GM20000 (cell line): ENCODE measurements at regions not wholly inside any gene's neighbourhood (a gene's known extent, or its start where the extent isn't known, plus 50 kb on each side); places are given as distances from the start of the nearest gene placed in this dataset.
"Not testable (repeated sequence)": the region's sequence is repeated elsewhere in the genome, so short reads cannot be mapped to it uniquely, and the experiment has no call there.

Experiments used
- DNase-seq: peaks from one replicate; pipeline ENCODE4 v3.0.0; 2012; ENCODE audit warnings: low spot score
- TF ChIP-seq, protein P1 (sequence below): IDR thresholded peaks from 2 replicates; pipeline ENCODE4 v1.5.1; 2012; ENCODE audit warnings: mild to moderate bottlenecking, control low read depth; ENCODE audit errors: extremely low read depth, missing control alignments

DNA sequence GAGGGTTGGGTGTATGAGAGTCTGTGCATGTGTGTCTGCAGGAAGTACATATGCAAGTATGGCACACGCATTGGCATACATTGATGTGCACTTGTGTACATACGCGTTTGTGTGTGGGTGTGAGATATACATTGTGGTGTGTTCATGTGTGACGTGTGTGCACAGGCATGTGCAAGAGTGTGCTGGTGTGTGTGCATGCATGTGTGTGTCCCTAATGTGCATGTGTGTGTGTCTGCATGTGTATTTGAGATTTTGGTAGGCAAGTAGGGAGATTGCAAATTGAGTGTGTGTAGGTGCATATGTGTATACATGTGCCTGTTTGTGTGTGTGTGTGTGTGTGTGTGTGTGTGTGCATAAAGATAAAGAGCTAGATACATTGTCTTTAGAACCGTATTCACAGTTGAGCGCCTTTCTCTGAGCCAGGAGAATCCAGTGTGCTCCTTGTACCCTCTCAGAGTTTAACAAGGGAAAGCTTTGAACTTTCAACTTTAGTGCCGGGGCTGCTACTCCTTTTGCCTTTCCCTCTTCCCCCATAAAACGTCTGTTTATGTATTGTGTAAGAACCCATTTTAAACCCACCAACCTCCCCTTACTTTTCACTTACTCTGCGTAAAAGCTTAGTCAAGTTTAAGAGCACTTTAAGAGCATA, 152.4 kb upstream of the CHL1 start:
- no peak for DNase-seq
- TF ChIP-seq, protein P1, sequence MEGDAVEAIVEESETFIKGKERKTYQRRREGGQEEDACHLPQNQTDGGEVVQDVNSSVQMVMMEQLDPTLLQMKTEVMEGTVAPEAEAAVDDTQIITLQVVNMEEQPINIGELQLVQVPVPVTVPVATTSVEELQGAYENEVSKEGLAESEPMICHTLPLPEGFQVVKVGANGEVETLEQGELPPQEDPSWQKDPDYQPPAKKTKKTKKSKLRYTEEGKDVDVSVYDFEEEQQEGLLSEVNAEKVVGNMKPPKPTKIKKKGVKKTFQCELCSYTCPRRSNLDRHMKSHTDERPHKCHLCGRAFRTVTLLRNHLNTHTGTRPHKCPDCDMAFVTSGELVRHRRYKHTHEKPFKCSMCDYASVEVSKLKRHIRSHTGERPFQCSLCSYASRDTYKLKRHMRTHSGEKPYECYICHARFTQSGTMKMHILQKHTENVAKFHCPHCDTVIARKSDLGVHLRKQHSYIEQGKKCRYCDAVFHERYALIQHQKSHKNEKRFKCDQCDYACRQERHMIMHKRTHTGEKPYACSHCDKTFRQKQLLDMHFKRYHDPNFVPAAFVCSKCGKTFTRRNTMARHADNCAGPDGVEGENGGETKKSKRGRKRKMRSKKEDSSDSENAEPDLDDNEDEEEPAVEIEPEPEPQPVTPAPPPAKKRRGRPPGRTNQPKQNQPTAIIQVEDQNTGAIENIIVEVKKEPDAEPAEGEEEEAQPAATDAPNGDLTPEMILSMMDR, result no peak

DNA sequence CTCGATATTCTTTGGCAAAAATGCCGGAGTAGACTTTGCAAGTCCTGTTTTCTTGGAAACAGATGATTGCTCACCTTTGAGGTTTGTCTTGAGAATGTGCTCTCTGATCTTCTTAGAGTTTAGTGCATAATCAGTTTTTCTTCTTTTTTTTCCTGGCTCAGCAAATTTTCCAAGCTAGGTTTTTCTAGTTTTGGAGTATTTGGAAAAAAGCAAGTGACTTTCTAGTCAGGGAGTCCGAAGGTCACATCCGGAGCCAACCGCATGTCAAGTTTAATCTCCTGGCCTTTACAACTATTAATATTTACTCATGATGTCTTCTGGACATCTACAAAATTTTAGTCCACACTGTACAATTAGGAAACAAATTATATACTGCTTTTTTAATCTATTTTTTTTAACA, 151.6 kb upstream of the CHL1 start:
- DNase-seq, result not testable (repeated sequence)

DNA sequence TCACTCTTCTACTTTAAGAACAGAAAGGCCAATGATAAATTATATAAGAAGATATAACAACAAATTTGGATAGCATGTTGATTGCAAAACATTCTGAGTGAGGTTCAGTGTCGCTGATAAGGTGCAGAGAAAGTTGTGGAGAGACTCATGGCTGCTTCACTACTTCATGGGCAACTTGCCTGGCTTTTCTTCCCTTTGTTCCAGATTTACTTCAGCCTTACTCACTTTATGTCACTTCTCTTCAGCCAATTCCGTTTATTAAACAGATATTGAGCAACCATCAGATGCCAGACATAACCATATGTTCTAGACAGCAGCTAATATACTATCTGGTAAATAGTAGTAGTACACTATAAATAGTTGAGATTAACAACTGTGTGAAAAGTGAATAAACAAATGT, 150.0 kb upstream of the CHL1 start:
- DNase-seq, result no peak
- TF ChIP-seq, protein P1, result no peak

DNA sequence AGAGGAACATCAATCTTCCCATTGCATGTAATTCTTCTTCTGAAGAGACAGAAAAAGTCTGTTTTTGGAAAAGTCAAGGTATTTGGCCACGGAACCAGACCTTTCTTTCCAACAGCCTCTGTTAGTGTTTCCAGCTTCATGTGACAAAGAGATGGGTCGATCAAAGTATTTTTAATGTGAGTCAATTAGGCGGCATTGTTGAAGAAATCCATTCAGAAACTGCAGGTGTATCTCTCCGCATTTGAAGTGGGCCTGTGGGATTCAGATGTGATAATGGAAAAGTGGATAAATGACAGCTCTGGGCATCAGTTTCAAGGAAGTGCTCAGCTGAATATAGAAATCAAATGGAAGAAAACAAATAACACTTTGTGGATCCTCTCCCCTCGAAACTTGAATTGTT, 143.1 kb upstream of the CHL1 start:
- not testable (repeated sequence) for DNase-seq

DNA sequence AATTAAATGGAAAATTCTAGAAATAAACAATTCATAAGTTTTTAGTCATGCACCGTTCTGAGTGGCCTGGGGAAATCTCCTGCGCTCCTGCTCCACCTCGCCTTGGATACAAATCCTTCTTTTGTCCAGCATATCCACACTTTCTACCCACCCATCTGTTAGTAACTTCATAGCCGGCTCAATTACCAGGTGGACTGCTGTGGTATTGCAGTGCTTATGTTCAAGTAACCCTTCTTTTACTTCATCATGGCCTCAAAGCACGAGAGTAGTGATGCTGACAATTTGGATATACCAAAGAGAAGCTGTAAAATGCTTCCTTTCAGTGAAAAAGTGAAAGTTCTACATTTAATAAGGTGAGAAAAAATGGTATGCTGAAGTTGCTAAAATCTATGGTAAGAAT, 142.3 kb upstream of the CHL1 start:
- DNase-seq, result no peak
- TF ChIP-seq, protein P1, result no peak

DNA sequence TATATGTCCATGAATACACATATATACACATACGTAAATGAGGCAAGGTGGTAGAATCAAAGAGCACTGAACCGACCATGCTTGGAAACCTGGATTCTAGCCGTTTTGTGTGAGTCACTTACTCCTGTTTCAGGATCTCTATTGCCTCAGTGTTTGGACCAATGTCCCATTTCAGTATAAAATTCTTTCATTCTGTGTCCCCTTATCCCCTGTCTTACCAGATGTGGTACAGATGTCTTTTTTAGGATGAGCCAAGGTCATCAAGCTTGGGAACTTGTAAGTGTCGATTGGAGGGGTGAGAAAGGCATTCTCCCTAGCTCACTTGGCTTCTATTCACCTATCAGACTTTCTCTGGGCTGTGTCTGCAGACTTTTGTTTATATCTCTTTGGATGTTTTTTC, 139.9 kb upstream of the CHL1 start:
- DNase-seq, result no peak
- TF ChIP-seq, protein P1, result no peak

DNA sequence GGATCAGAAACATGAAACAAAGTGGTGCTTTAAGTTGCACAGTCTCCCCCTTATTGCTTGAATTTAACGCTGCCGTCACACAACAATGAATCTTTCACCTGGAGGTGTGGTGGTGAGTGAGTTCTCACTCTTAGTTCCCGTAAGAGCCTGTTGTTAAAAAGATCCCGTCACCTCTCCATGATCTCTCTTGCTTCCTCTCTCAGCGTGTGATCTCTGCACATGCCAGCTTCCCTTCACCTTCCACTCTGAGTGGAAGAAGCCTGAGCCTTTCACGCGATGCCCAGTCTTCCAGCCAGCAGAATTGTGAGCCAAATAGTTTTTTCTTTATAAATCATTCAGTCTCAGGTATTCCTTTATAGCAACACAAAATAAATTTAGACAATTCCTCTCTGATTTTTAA, 136.7 kb upstream of the CHL1 start:
- no peak for DNase-seq
- TF ChIP-seq, protein P1, result no peak

DNA sequence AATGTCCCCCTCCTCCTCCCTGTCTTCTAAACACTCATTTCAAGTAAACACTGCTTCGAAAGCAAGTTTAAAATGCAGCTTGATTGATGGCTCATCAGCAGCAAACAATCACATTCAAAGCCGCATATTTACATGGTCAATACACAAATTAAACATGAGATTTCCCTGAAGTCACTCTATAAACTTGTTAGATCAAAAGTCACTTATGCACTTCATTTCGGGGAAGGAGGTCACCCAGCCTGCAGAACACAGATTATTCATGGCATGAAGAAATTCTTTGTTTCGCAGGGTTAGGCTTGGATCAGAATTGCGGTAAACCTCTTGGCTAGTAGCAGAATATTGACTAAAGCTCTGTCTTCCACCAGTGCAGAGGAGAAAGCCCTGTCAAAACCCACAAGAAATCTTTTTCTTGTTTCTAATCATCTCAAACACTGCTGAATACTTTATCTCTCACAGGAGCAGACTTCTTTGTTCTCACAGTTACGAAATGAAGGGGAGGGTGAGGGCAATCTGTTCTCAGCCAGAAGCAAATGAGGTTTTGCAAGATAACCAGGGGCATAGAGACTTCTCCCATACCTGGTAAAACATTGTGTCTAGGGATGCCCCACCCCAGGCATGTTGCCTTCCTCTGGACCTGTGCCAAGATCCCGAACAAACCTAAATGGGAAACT, 133.3 kb upstream of the CHL1 start:
- no peak for DNase-seq
- TF ChIP-seq, protein P1, result no peak
